D721Med (cell line): ENCODE measurements at regions not wholly inside any gene's neighbourhood (a gene's known extent, or its start where the extent isn't known, plus 50 kb on each side); places are given as distances from the start of the nearest gene placed in this dataset.

ENCODE experiments used
- DNase-seq: peaks from one replicate; pipeline ENCODE4 v3.0.0; 2011; ENCODE audit warnings: low spot score; ENCODE audit not compliant: insufficient read length
- FAIRE-seq: peaks from 2 replicates; lab custom pipeline; 2011; peaks lifted over from hg19 to GRCh38; lab: Jason Lieb, UNC
- TF ChIP-seq, protein P1 (sequence below): IDR thresholded peaks from 2 replicates; pipeline ENCODE4 v1.5.1; 2012; ENCODE audit warnings: mild to moderate bottlenecking, control low read depth; ENCODE audit not compliant: insufficient read depth; ENCODE audit errors: missing control alignments

DNA sequence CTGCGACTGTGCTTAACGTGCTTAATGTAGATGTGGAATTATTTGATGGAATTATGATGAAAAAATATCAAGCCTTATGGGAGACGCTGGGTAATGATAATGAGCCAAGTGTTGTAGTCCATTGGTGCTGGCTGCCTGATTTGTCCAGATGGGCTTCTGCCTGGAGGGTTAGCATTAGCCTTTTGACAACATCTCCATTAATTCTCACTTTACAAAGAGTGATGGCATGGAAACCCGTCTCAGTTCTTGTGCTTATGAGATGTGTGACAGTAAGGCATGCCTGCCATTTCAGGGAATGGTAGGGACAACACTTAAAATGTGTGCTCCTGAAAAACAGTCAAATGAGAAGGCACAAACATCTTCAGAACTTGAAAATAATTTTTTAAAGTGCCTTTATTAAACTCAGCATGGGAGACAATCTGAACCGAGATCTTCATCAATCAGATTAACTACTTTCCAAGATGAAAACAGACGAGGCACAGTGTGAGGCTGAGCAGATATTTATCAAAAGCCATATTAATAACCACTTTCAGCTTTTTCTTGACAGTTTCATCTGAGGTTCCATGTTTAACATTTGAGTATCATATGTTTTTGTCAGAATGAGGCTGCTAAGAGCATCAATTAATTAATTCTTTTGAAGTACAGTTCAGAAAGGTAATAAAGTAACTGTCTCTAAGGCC, 473.1 kb downstream of the NXPH1 start:
- DNase-seq (no peak), FAIRE-seq (no peak)
- TF ChIP-seq, protein P1, sequence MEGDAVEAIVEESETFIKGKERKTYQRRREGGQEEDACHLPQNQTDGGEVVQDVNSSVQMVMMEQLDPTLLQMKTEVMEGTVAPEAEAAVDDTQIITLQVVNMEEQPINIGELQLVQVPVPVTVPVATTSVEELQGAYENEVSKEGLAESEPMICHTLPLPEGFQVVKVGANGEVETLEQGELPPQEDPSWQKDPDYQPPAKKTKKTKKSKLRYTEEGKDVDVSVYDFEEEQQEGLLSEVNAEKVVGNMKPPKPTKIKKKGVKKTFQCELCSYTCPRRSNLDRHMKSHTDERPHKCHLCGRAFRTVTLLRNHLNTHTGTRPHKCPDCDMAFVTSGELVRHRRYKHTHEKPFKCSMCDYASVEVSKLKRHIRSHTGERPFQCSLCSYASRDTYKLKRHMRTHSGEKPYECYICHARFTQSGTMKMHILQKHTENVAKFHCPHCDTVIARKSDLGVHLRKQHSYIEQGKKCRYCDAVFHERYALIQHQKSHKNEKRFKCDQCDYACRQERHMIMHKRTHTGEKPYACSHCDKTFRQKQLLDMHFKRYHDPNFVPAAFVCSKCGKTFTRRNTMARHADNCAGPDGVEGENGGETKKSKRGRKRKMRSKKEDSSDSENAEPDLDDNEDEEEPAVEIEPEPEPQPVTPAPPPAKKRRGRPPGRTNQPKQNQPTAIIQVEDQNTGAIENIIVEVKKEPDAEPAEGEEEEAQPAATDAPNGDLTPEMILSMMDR, result no peak

- TF ChIP-seq, protein P1, result no peak
- FAIRE-seq, result no peak
- DNase-seq, result no peak
Measured at GRCh38 chr7:8908889-8909288, 475.5 kb downstream of the NXPH1 start.

GRCh38 chr7:8913682-8914081, 480.3 kb downstream of the NXPH1 start:
- DNase-seq, result no peak
- FAIRE-seq, result no peak
- TF ChIP-seq, protein P1, result no peak

DNA sequence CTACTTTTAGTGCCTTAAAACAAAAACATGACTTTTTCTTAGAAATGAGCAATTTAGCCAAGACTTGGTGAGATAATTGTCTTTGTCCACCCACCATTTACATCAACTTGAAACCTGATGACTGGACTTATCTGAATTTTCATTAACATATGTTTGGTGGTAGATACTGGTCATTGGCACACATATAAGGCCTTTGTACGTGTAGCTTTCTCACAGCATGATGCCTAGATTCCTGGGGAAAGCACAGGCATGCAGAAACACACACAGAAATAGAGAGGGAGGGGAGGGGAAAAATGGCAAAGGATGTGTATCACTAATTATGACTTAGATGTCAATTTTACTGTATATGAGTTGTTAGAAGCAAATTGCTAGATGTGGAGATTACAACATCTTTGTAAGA, 488.4 kb downstream of the NXPH1 start:
- TF ChIP-seq, protein P1, result no peak
- DNase-seq (no peak), FAIRE-seq (no peak)

- DNase-seq, result no peak
- TF ChIP-seq, protein P1, result no peak
- FAIRE-seq, result no peak
Measured at GRCh38 chr7:8922726-8923125, 489.3 kb downstream of the NXPH1 start.

- DNase-seq, result no peak
- TF ChIP-seq, protein P1, result no peak
- no peak for FAIRE-seq
Measured at GRCh38 chr7:8923164-8923806, 489.9 kb downstream of the NXPH1 start.
